K562 (cell line): ENCODE measurements at regions not wholly inside any gene's neighbourhood (a gene's known extent, or its start where the extent isn't known, plus 50 kb on each side); places are given as distances from the start of the nearest gene placed in this dataset.
A peak's percentile ranks its signal among the peaks of the same experiment; 100 is the strongest.

ENCODE experiments used
- ATAC-seq: fragments of 200-7000 bp; cut with Tn5 transposase; 3 replicates; pipeline ENCODE4 v1.9.1; 2020; ENCODE audit warnings: moderate library complexity
- BruUV-seq: library from RNA; stranded (reverse); fragments of 400-500 nt; replicated peaks from 2 replicates; lab custom pipeline; 2021; lab: Mats Ljungman, UMichigan
- CTCF ChIA-PET: fragments of 300-600 bp; formaldehyde crosslinking; extraction: SDS; loops from one replicate; lab custom pipeline; 2021; ENCODE audit warnings: low intra/inter-chr PET ratio; lab: Yijun Ruan, JAX
- POLR2A ChIA-PET: fragments of 300-600, 350-650 bp; sonication (Branson Sonifier 250); formaldehyde crosslinking; extraction: SDS; loops from one replicate; lab custom pipeline; 2021; ENCODE audit warnings: antibody characterized with exemption, inconsistent platforms; lab: Yijun Ruan, JAX
- DNase-seq, 4 experiments: peaks; one replicate each; pipeline versions ENCODE4 v3.0.0 to v3.0.0-alpha.2; 2011 to 2018; ENCODE audit warnings: low spot score in 3 of 4, mixed read lengths in 3 of 4; ENCODE audit errors: extremely low read depth in 1 of 4
- FAIRE-seq: peaks from 2 replicates; lab custom pipeline; 2011; peaks lifted over from hg19 to GRCh38; lab: Jason Lieb, UNC
- H2AFZ ChIP-seq: 2 replicates; pipeline ENCODE4 v1.6.0; 2011; ENCODE audit warnings: low read depth, low read length, control low read depth, inconsistent platforms
- H3K27ac ChIP-seq: fragments of 200-600 bp; 3 replicates; pipeline ENCODE4 v1.8.0; 2011; ENCODE audit warnings: low read depth, mild to moderate bottlenecking, control low read depth, inconsistent platforms, low read length, moderate library complexity, mixed read lengths; ENCODE audit errors: extremely low read depth
- H3K27me3 ChIP-seq, 2 experiments: fragments of 300-600 bp in 1 of 2; 2 replicates in 1 of 2; 3 replicates in 1 of 2; pipeline versions ENCODE4 v1.6.0 to v1.8.0; 2011; ENCODE audit warnings: inconsistent platforms in 2 of 2, low read length in 2 of 2, mild to moderate bottlenecking in 1 of 2, mixed read lengths in 1 of 2, moderate library complexity in 1 of 2; ENCODE audit not compliant: control insufficient read depth in 2 of 2, insufficient read depth in 2 of 2
- H3K36me3 ChIP-seq: fragments of 300-600 bp; 3 replicates; pipeline ENCODE4 v1.8.0; 2011; ENCODE audit warnings: mild to moderate bottlenecking, low read length, inconsistent platforms; ENCODE audit not compliant: control insufficient read depth, insufficient read depth
- H3K4me1 ChIP-seq, 2 experiments: fragments of 200-600 bp in 1 of 2; replicated peaks in 1 of 2; 2 replicates in 1 of 2; 3 replicates in 1 of 2; pipeline versions ENCODE4 v1.5.1 to v1.8.0; 2011; ENCODE audit warnings: inconsistent platforms in 2 of 2, low read length in 2 of 2, mild to moderate bottlenecking in 1 of 2, mixed read lengths in 1 of 2, moderate library complexity in 1 of 2; ENCODE audit not compliant: control insufficient read depth in 2 of 2, insufficient read depth in 2 of 2
- H3K4me2 ChIP-seq: 2 replicates; pipeline ENCODE4 v1.6.1; 2011; ENCODE audit warnings: low read length, control low read depth, inconsistent platforms, mixed read lengths; ENCODE audit not compliant: insufficient read depth
- H3K4me3 ChIP-seq: fragments of 200-600 bp; sonication (generic), shearing (Covaris generic); 2 replicates; pipeline ENCODE4 v1.5.1; 2016; ENCODE audit warnings: control low read depth, inconsistent platforms
- H3K79me2 ChIP-seq: fragments of 200-600 bp; 3 replicates; pipeline ENCODE4 v1.8.0; 2011; ENCODE audit warnings: low read length, inconsistent platforms; ENCODE audit not compliant: control insufficient read depth, insufficient read depth
- H3K9ac ChIP-seq, 2 experiments: 2 replicates each; pipeline versions ENCODE4 v1.6.0 to v1.6.1; 2011; ENCODE audit warnings: low read depth in 2 of 2, low read length in 2 of 2, control low read depth in 1 of 2, inconsistent platforms in 1 of 2, mild to moderate bottlenecking in 1 of 2, mixed read lengths in 1 of 2; ENCODE audit not compliant: insufficient read depth in 1 of 2
- H3K9me1 ChIP-seq: one replicate; pipeline ENCODE4 v1.6.0; 2011; ENCODE audit warnings: inconsistent platforms, mild to moderate bottlenecking, low read length, moderate library complexity; ENCODE audit not compliant: control insufficient read depth, insufficient read depth
- H3K9me3 ChIP-seq: replicated peaks from 2 replicates; pipeline ENCODE4 v1.5.1; 2011; ENCODE audit warnings: low read depth, low read length, inconsistent platforms; ENCODE audit not compliant: control insufficient read depth, insufficient read depth
- H4K20me1 ChIP-seq: replicated peaks from 2 replicates; pipeline ENCODE4 v1.6.1; 2011; ENCODE audit warnings: low read length, inconsistent platforms, mixed read lengths; ENCODE audit not compliant: control insufficient read depth, insufficient read depth
- C11orf30 ChIP-seq: fragments of 450-650 bp; IDR thresholded peaks from 2 replicates; pipeline ENCODE4 v1.6.1; 2016; ENCODE audit warnings: low read depth, mild to moderate bottlenecking
- DMBX1 ChIP-seq: fragments of 250-450 bp; sonication (Bioruptor Pico); IDR thresholded peaks from 2 replicates; pipeline ENCODE4 v1.8.0; 2022; ENCODE audit warnings: inconsistent platforms, mild to moderate bottlenecking, moderate library complexity, borderline replicate concordance
- EZH2 ChIP-seq: IDR thresholded peaks from 2 replicates; pipeline ENCODE4 v1.6.1; 2012; ENCODE audit warnings: low read depth, mild to moderate bottlenecking, inconsistent platforms, low read length, borderline replicate concordance
- FOXA1 ChIP-seq: fragments of 450-650 bp; IDR thresholded peaks from 2 replicates; pipeline ENCODE4 v1.6.1; 2016; ENCODE audit warnings: mild to moderate bottlenecking, borderline replicate concordance
- HNRNPH1 ChIP-seq: fragments of 200-400 bp; formaldehyde crosslinking; optimal IDR thresholded peaks from 2 replicates; pipeline ENCODE3; 2017; ENCODE audit warnings: low read depth, mild to moderate bottlenecking, low read length, moderate library complexity
- MAFG ChIP-seq: fragments of 450-650 bp; conservative IDR thresholded peaks from 2 replicates; pipeline ENCODE4 v1.6.1; 2016; ENCODE audit warnings: missing genetic modification characterization, missing compliant biosample characterization
- NFATC3 ChIP-seq: fragments of 450-650 bp; IDR thresholded peaks from 2 replicates; pipeline ENCODE4 v1.6.1; 2017; ENCODE audit warnings: mild to moderate bottlenecking
- NFE2 ChIP-seq: IDR thresholded peaks from 2 replicates; pipeline ENCODE4 v1.6.1; 2014; ENCODE audit warnings: antibody characterized with exemption, low read depth
- PPARD ChIP-seq: fragments of 250-450 bp; sonication (Bioruptor Pico); IDR thresholded peaks from 2 replicates; pipeline ENCODE4 v1.8.0; 2022; ENCODE audit warnings: inconsistent platforms, mild to moderate bottlenecking, moderate library complexity
- PTTG1 ChIP-seq: fragments of 450-650 bp; IDR thresholded peaks from 2 replicates; pipeline ENCODE4 v1.6.1; 2016; ENCODE audit warnings: low read depth, mild to moderate bottlenecking, missing genetic modification characterization, missing compliant biosample characterization
- SMARCB1 ChIP-seq: IDR thresholded peaks from 2 replicates; pipeline ENCODE4 v1.6.1; 2011; ENCODE audit warnings: improper control_type of control experiment, low read depth; ENCODE audit not compliant: insufficient read length
- SRF ChIP-seq, 2 experiments: fragments of 250-450, 450-650 bp in 1 of 2; sonication (Bioruptor Pico) in 1 of 2; sonication (generic) in 1 of 2; formaldehyde crosslinking; IDR thresholded peaks; 2 replicates each; pipeline versions ENCODE4 v1.5.0 to v1.5.1; 2020 to 2022; ENCODE audit warnings: mild to moderate bottlenecking in 1 of 2, missing genetic modification reagents in 1 of 2
- TFAM ChIP-seq: fragments of 250-450 bp; sonication (Bioruptor Pico); conservative IDR thresholded peaks from 2 replicates; pipeline ENCODE4 v1.5.0; 2021; ENCODE audit warnings: mild to moderate bottlenecking, moderate library complexity
- ZNF274 ChIP-seq: IDR thresholded peaks from 2 replicates; pipeline ENCODE4 v1.6.1; 2011; ENCODE audit warnings: low read depth, mild to moderate bottlenecking, low read length, moderate library complexity, borderline replicate concordance
- ZNF316 ChIP-seq: fragments of 450-650 bp; IDR thresholded peaks from 2 replicates; pipeline ENCODE4 v1.6.1; 2016
- ZNF57 ChIP-seq: fragments of 450-650 bp; formaldehyde crosslinking; IDR thresholded peaks from 2 replicates; pipeline ENCODE4 v1.4.0; 2020; ENCODE audit warnings: mild to moderate bottlenecking, moderate library complexity
- ZNF699 ChIP-seq: fragments of 250-450 bp; sonication (Bioruptor Pico); IDR thresholded peaks from 2 replicates; pipeline ENCODE4 v1.8.0; 2021; ENCODE audit warnings: mild to moderate bottlenecking, moderate library complexity; ENCODE audit not compliant: insufficient replicate concordance
- WGBS: fragments of 100-300 bp; shearing (Covaris generic); methylation state at CpG from one replicate; pipeline ENCODE4 v1.1.6; 2016; ENCODE audit warnings: low coverage, mixed read lengths; ENCODE audit not compliant: insufficient coverage; ENCODE audit errors: missing lambda C conversion rate; 5-methylcytosine and 5-hydroxymethylcytosine counted together
- in situ Hi-C: fragments of 300-500 bp; cut with MboI; formaldehyde crosslinking; loops from 4 replicates; pipeline ENCODE4 v1.15.0; 2018; ENCODE audit warnings: inconsistent platforms, mixed read lengths
- intact Hi-C: fragments of 100-400 bp; cut with micrococcal nuclease; formaldehyde crosslinking; loops from 2 replicates; pipeline ENCODE4 v1.14.2; 2022
- TF ChIP-seq, protein P1 (sequence below): sonication (generic); formaldehyde crosslinking; IDR thresholded peaks from 2 replicates; pipeline ENCODE4 v1.8.1; 2023; ENCODE audit warnings: mild to moderate bottlenecking, missing genetic modification reagents

- Histone ChIP-seq H3K9me3 (no peaks in the 10 kb centered on the region), H3K9me1 (no peaks in the 10 kb centered on the region), H2AFZ (no peak overlapping the region), H3K4me1 (no peaks in the 10 kb centered on the region), H3K36me3 (no peaks in the 10 kb centered on the region), H3K79me2 (no peaks in the 10 kb centered on the region)
- no TSS peak for BruUV-seq
- POLR2A ChIA-PET: interaction anchor here (0.6 to 1.0 kb wide), 2 partner anchors 543 to 666 kb away, joined by 4 read pairs; no protein-coding TSS in a partner anchor
- in situ Hi-C loops (no loop called here), intact Hi-C loops (no loop called here)
- no peak for ATAC-seq
- TF ChIP-seq MAFG (peak; percentile 58), PPARD (CRISPR knock-in tag) (no peak), ZNF57 (no peak), FOXA1 (no peak), EZH2 (no peak), SRF (CRISPR knock-in tag; IDR thresholded peaks at IDR 0.05) (no peak), HNRNPH1 (no peak), SMARCB1 (no peak), ZNF699 (CRISPR knock-in tag) (no peak), PTTG1 (tag) (no peak), DMBX1 (no peak), ZNF316 (peak; percentile 60; the same call in 1 of the 2 replicates), ZNF274 (no peak), NFATC3 (no peak), NFE2 (0 out of 2 replicates have a peak, but pooled peaks have one; percentile 5), C11orf30 (peak; percentile 23; the same call in 1 of the 2 replicates), TFAM (CRISPR knock-in tag) (no peak)
- TF ChIP-seq, protein P1, sequence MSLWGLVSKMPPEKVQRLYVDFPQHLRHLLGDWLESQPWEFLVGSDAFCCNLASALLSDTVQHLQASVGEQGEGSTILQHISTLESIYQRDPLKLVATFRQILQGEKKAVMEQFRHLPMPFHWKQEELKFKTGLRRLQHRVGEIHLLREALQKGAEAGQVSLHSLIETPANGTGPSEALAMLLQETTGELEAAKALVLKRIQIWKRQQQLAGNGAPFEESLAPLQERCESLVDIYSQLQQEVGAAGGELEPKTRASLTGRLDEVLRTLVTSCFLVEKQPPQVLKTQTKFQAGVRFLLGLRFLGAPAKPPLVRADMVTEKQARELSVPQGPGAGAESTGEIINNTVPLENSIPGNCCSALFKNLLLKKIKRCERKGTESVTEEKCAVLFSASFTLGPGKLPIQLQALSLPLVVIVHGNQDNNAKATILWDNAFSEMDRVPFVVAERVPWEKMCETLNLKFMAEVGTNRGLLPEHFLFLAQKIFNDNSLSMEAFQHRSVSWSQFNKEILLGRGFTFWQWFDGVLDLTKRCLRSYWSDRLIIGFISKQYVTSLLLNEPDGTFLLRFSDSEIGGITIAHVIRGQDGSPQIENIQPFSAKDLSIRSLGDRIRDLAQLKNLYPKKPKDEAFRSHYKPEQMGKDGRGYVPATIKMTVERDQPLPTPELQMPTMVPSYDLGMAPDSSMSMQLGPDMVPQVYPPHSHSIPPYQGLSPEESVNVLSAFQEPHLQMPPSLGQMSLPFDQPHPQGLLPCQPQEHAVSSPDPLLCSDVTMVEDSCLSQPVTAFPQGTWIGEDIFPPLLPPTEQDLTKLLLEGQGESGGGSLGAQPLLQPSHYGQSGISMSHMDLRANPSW (CRISPR knock-in tag): no peak
- TF ChIP-seq, all 486 proteins: peak for 4
- Histone ChIP-seq H3K4me3 (no peak overlapping the region), H4K20me1 (no peaks in the 10 kb centered on the region), H3K27me3 (peaks cover 5 to 16% of the 10 kb centered on the region in 2 experiments; a peak in 4 of 5 replicates), H3K27ac (no peak overlapping the region), H3K9ac (no peak overlapping the region), H3K4me2 (no peak overlapping the region)
- 0% methylated on average over 2 of the region's 2 CpGs for WGBS
- CTCF ChIA-PET: no interaction called here
- DNase-seq (no peak), FAIRE-seq (peak; percentile 62)
Measured at GRCh38 chr2:64345998-64346397, 108.0 kb upstream of the LGALSL start.
